Activated CD4-positive, alpha-beta T cell treated with anti-CD3 and anti-CD28 coated beads for 48 hours (primary cell): ENCODE measurements at regions not wholly inside any gene's neighbourhood (a gene's known extent, or its start where the extent isn't known, plus 50 kb on each side); places are given as distances from the start of the nearest gene placed in this dataset.
"Not testable (repeated sequence)": the region's sequence is repeated elsewhere in the genome, so short reads cannot be mapped to it uniquely, and the experiment has no call there.

Experiments used
- DNase-seq: peaks from one replicate; pipeline ENCODE4 v3.0.0-alpha.2; 2020

DNA sequence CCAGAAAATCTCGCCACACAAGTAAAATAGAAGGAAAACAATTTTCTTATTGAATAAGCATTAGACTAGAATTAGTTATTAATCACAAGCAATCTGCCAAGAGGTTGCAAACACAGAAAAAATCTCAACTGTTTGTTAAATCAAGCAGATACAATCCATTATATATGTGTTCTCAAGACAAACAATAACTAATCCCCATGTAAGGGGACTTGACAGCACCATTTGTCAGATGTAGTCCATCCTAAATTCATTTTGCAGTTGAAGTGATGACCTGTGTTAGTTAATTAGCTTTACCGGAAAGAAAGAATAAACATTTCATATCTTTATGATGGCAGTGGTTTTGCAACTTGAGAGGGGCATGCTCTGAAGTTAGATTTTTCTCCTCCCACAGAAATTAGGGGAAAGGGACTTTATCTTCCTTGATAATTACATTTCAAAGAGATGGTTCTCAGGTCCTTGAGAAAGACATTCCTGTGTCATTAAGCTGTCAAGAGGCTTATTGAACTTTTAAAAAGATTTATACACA, 1588.0 kb downstream of the GRIK2 start:
- no peak for DNase-seq

DNA sequence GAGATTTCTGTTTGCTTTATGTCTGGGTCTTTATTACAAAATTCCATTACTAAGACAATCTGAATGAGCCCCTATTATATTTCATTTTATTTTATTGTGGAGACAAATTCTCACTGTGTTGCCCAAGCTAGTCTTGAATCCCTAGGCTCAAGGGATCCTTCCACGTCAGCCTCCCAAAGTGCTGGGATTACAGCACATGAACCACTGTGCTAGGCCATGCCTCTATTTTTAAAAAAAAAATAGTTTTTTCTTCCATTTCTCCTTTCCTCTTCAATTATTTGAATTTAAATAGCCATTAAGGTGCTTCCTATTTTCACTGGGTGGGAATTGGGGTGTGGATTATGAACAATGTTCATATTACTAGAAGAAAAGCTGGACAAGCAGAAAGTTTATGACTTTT, 1587.4 kb downstream of the GRIK2 start:
- DNase-seq: no peak

DNA sequence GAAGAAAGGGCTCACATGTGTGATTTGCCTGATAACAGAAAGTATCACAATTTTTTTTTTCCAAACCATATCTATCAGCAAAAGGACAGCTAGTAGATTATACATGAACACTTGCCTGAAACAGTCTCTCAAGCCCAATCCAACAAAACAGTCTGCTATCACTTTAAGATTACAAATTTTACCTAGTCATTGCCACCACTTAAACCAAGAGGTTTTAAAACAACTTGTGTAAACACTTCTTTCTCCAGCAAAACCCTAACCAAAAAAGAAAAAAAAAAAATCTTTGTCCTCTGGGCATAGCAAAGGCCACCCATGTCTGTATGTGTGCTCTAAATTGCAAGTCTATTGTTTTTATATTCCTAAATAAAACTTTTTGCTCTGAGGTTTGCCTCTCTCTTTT, 1568.4 kb downstream of the GRIK2 start:
- DNase-seq: no peak

DNA sequence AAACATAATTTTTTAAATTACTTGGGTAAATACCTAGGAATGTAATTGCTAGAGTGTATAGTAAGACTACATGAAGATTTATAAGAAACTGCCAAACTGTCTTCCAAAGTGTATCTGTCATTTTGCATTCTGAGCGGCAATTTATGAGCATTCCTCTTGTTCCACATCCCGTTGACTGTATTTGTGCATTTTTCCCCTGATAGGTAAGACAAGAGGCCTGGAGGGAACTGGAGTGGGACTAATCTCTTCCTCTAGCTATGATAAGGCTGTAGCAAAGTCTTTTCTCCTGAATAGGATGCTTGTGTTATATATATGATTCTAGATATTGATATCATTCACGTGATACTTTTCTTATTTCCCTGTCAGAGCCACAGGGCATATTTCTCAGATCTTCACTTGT, 1557.5 kb downstream of the GRIK2 start:
- DNase-seq: no peak

DNA sequence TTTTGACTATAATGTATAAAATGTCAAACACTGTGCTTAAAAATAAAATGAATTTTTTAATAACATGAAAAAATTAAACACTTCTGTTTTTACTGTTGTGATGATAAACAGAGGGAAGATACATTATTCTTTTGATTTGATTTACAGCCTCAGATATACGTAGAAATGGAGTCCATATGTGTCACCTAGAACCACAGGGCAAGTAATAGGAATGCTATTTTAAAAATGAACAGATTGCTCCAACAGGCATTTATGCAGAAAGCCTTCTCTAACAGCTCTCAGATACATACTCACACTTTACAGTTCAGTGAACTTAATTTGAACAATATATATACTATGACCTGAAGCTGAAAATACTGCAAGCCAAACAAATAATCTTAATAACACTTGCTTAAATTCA, 1551.0 kb downstream of the GRIK2 start:
- no peak for DNase-seq

DNA sequence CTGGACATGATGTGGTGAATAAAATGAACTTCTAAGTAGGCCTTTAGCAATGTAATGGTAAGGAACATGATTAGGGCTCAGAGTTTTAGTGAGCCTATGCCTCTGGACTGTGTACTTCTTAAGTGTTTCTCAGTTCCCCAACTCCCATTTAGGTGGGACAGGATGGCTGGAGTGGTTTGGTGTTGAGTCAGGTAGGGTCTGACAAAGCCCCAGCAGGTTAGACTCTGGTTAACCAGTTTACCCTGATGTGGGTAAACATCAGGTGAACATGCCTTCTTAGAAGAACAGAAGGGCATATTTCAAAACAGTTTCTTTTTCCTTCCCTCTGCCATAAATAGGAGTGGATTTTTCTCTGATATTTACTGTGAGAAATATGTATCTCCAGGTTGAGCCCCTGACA, 1548.7 kb downstream of the GRIK2 start:
- DNase-seq: no peak

DNA sequence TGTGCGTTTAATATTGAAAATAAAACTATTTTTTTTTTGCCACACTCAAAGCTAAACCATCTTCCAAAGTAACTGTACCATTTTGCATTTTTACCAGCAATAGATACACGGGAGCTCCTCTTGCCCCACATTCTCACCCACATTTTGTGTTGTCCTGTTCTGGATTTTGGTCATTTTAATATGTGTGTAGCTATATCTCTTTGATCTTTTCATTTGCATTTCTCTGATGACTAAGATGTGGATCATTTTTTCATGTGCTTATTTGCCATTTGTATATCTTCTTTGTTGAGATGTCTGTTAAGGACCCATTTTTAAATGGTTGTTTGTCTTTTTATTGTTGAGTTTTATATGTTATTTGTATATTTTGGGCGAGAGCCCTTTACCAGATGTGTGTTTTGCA, 1543.5 kb downstream of the GRIK2 start:
- DNase-seq: no peak

DNA sequence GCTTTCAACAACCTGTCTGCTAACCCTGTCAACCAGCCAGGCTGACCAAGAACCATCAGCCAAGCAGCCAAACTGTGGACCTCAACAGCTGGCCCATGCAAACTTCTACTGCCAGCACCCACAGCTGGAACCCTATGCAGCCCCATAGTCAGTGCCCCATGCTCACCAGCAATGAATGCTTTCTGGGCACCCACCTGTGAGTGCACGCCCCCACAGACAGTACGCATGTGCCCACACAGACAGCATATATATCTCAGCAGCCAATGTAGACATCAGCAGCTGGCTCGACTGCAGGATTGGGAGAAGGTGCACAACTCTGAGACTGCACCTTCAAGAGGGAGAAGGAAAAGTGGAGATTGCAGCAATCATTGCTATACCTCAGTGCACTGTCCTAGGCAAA, 1534.6 kb downstream of the GRIK2 start:
- DNase-seq: no peak

DNA sequence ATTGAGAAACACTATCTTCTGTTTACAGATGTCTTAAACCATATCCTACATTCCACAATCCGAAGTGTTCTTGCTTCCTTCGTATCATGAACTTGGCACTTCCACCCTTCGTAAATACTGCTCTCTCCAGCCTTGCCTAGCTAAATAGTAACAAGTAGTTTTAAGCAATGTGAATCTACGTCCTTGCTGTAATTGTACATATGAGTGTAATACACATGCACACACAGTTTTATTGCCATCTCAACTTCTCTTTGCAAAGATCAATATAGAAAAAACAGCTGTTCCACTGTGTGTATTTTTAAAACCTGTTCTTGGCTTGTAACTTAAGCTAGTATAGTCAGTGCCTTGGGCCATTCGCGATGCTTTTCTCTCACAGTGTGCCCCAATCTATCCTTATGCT, 1524.7 kb downstream of the GRIK2 start:
- DNase-seq: no peak

DNA sequence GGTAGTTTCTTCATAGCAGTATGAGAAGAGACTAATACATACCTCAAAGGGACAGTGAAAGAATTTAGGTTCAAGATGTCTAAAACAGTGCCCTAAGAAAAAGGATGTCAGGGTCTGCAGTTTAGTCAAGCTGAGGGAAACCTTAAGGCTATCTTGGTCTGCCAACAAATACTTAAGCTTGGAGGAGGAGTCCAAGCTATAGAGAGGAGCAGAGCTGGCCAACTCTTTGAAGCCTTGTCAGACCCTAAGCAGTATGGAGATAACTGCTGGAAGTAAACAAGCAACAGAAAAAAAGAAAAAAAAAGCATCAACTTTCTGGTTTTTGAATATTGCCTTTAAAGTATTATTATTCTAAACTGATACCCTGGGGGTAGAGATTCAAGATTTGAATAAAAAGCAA, 1518.1 kb downstream of the GRIK2 start:
- no peak for DNase-seq

DNA sequence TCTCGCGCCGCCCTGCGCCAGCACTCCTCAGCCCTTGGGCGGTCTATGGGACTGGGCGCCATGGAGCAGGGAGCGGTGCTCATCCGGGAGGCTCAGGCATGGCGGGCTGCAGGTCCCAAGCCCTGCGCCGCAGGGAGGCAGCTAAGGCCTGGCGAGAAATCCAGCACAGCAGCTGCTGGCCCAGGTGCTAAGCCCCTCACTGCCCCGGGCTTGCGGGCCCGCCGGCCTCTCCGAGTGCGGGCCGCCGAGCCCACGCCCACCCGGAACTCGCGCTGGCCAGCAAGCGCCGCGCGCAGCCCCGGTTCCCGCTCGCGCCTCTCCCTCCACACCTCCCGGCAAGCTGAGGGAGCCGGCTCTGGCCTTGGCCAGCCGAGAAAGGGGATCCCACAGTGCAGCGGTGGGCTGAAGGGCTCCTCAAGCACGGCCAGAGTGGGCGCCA, 1517.2 kb downstream of the GRIK2 start:
- not testable (repeated sequence) for DNase-seq

DNA sequence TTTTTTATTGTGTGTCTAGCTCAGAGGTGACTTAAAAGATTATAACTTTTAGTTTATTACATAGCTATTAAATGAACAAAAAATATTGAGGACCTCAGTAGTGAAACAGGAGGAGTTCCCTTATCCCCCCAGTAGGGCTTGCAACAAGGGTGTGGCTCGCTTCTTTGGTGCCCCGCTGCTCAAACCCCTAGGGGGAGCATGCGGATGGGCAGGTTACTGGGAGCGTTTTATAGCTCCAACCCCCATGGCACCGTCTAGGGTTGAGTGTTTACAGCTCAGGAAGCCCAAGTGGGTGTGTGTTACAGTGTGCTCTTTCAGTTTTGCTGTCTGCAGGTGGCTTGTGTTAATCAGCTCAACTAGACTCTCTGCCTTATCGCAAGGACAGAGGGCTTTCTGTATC, 1513.7 kb downstream of the GRIK2 start:
- DNase-seq: no peak

DNA sequence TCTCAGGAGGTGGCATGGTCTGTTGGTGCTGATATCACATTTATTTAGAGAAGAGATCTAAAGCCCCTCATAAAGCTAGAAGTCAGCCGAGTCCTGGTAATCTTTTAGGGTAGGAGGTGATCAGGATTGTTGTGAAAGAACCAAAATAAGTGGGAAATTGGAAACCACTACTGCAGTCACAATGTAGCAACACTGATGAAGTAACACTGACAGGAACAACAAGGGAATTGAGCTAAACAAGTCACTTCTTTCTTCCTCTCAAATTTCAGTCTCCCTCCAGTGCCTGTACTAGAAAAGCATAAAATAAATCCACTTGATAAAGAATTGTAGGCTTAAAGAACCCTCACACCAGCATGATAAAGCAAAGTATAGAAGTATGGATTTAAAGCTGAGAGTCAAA, 1509.0 kb downstream of the GRIK2 start:
- DNase-seq: no peak

DNA sequence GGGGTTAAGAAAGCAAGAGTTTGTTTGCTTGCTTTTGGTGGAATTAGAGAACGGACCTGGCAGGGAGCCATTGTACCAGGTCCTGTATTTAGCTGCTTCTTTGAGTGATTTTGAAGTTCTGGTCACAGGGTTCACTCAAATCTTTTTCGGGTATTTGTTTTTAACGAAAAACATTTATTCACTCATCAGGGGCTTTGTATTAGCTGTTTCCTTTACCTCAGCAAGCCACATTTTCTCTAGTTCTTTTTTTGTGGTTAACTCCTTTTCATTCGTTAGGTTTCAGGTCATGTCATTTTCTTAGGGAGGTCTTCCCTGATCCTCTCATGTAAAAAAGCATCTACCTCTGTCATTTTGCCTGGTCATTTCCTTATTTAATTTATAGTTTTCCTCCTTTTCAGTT, 1502.2 kb downstream of the GRIK2 start:
- no peak for DNase-seq

DNA sequence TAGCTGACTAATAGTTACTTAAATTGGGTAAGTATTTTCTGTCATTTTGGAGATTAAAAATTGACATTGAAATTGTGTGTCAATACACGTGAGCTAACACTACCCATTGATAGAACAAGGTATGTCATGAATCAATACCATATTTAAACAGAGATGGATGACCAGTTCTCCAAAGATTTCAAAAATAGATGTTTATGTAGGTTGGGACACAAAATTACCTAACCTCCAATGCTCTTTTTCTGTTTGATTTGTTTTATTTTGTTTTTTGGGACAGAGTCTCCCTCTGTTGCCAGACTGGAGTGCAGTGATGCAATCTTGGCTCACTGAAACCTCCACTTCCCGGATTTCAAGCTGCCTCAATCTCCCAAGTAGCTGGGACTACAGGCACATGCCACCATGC, 1491.7 kb downstream of the GRIK2 start:
- no peak for DNase-seq

DNA sequence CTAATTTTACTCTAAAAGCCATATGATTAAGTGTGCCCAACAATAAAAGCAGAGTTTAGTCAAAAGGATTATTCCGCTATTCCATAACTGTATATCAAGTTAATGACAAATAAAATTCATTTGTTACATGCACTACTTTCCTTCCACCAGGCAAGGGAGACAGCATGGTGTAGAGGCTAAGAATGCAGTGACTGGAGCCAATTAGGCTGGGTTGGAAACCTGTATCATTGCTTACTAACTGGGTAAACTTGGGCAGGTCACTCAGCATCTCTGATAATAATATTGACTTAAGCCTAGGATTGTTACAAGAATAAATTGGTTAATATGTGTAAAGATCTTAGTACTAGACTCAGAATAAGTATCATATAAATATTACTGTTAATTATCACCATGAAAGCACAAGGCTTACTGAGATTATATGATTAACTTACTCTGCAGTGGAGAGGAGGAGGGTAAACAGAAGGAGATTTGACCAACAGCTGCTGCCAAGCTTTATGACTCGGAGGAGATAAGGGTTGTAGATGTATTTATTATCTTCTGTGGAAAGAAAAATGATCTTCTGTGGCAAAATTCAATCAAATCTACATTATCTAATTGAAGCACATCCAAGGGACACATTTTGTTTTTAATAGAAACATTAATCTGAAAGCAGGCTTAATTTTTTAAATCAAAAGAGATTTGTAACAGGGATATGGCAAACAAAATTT, 1459.9 kb downstream of the GRIK2 start:
- DNase-seq: no peak

DNA sequence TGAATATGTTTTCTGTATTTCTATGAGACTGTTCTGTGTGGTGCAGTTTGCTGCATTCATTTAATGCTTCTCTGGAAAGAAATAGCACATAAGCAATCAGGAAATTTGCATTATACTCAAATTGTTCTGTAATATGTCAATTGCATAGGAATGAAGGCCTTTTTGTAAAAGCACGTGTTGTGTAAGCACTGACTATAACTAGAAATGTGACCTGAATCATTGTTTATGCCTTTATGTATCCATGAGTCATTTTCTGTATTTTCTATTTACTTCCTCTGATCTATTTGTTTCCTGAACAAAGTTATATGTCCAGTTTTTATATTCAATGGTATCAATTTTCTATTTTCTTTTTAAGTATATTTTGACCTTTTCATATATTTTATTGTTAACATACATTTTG, 1455.3 kb downstream of the GRIK2 start:
- no peak for DNase-seq

DNA sequence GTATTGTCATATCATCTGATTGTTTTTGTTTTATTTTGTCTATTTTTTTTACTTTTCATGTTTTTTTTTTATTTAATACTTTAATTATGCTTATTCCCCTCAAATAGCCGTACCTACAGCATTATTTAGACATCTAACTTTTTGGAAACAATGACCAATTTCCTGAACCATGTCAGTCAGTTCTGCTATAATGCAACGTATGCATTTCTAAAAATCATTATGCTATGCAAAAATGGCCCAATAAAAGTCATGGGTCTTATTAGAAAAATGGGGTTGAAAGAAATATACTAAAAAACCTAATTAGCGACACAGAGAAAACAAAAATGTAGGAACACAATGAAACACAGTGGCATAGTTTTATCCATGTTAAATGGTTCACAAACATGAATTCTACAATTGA, 1454.7 kb downstream of the GRIK2 start:
- DNase-seq: no peak

DNA sequence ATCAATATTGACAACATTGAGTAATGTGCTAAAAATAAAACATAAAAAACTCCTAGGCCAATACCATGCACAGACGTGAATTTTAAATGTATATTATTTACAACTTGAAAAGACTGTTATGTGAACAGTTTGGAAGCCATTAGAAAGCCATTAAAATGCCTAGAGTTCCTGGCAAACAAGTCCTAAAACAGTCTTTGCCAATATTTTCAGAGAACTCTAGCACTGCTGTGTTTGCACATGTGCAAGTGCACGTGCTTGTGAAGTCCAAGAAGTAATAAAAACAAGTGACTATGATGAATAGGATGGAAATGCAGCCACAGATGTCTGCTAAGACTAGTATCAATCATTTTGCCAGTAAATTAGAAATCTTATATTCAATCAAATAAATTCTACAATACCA, 1447.6 kb downstream of the GRIK2 start:
- DNase-seq: no peak

DNA sequence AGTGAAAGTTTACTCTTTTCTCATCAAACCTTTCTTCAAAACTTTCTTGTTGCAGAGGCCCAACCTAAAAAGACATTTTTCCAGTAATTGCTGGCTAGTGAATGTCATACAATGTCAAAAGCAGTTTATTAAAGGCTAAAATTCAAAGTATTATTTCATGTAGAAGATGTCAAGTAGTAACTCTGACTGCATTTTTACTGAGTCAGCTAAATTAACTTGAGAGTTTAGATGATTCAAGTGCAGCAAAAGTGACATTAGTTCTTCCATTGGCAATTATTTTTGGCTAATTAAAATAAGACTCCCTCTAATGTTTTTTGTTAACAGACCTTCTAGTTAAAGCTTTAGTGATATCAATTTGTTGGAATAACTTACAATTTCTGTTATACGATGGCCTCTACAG, 1438.5 kb downstream of the GRIK2 start:
- no peak for DNase-seq

DNA sequence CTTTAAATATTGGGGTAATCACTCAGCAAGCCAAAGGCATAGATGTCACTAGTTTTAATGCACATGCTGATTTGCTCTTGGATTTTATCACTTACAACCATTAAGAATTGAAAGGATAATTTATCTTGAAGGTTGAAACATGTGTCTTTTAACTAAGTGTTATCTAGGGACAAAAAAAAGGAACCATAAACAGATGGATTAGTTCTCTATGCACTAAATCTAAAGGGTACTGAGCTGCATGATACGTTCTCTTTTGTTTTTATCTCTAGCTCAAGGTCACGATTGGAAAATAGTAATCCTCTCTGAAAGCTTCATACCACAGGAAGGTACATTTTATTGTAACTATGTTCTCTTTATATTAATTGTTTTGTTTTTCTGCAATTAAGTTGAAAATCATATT, 1426.6 kb downstream of the GRIK2 start:
- no peak for DNase-seq

DNA sequence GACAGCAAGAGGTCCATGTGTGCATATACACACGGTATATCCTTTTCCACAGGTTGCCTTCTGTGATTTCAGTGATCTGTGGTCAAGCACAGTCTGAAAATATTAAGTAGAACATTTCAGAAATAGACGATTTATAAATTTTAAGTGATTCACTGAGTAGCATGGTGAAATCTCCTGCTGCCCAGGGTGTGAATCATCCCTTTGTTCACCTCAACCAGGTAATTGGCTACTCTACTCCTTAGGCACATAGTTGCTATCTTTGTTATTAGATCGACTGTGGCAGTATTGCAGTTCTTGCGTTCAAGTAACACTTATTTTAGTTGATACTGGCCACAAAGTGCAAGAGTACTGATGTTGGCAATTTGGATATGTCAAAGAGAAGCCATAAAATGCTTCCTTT, 1421.7 kb downstream of the GRIK2 start:
- DNase-seq: no peak

DNA sequence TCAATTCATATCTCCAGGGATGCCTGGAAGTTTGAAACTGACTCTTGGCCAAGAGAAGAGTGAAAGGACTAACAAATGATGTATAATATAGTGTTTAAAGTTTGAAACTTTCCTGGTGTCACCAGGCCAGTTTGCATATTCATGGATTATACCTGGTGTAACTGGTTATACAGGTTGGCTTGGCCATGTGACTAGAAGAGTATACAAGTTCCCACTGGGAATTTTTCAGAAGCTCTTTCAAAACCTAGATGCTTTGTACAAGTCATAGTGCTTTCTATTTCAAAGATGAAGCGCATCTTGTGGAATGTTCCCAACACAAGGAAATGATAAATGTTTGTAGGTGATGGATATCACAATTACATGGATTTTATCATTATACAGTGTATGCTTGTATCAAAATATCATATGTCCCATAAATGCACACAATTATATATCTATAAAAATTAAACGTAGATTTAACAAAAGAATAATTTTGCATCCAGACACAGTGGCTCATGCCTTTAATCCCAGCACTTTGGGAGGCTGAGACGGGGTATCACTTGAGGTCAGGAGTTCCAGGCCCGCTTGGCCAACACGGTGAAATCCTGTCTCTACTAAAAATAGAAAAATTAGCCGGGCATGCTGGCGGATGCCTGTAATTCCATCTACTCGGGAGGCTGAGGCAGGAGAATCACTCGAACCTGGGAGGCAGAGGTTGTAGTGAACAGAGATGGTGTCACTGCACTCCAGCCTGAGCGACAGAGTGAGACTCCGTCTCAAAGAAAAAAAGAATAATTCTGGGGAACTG, 1420.2 kb downstream of the GRIK2 start:
- DNase-seq: no peak

DNA sequence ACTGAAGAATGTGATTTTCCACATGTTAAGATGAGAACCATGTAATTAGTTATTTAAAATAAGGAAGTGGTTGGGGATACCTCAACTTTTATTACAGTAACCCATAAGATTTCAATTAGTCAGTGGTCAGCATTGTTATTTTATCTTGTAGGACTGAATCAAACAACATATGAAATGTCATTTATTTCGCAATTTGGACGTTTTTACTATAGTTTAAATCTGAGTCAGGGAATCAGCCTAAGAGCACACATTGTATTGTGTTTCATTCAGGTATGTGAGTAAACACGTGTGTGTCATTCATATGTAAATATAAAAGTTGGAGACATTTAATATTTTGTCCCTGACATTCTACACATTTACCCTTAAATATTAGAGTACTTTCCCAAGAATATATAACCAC, 1418.7 kb downstream of the GRIK2 start:
- DNase-seq: no peak
